ENCODE measurements at regions not wholly inside any gene's neighbourhood (a gene's known extent, or its start where the extent isn't known, plus 50 kb on each side); places are given as distances from the start of the nearest gene placed in this dataset.

- DNase-seq (ENCODE audit: low spot score): no peak
- TF ChIP-seq, protein P1, sequence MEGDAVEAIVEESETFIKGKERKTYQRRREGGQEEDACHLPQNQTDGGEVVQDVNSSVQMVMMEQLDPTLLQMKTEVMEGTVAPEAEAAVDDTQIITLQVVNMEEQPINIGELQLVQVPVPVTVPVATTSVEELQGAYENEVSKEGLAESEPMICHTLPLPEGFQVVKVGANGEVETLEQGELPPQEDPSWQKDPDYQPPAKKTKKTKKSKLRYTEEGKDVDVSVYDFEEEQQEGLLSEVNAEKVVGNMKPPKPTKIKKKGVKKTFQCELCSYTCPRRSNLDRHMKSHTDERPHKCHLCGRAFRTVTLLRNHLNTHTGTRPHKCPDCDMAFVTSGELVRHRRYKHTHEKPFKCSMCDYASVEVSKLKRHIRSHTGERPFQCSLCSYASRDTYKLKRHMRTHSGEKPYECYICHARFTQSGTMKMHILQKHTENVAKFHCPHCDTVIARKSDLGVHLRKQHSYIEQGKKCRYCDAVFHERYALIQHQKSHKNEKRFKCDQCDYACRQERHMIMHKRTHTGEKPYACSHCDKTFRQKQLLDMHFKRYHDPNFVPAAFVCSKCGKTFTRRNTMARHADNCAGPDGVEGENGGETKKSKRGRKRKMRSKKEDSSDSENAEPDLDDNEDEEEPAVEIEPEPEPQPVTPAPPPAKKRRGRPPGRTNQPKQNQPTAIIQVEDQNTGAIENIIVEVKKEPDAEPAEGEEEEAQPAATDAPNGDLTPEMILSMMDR (conservative IDR thresholded peaks at IDR 0.05; ENCODE audit: low read depth, low read length): no peak
- no peak for TF ChIP-seq EZH2 (IDR thresholded peaks at IDR 0.05; ENCODE audit: borderline replicate concordance, low read depth, low read length, poor library complexity, severe bottlenecking)
- intact Hi-C loops (cut with micrococcal nuclease; ENCODE audit: unreplicated experiment): no loop called here
- Histone ChIP-seq H3K4me3 (ENCODE audit: low read depth, low read length, poor library complexity, severe bottlenecking) (no peak overlapping the region), H3K4me1 (ENCODE audit: insufficient read depth, low read length, poor library complexity, severe bottlenecking) (no peaks in the 10 kb centered on the region), H3K27ac (ENCODE audit: low read depth, low read length, poor library complexity, severe bottlenecking) (no peak overlapping the region), H3K36me3 (ENCODE audit: insufficient read depth, low read length, poor library complexity, severe bottlenecking) (no peaks in the 10 kb centered on the region), H3K27me3 (replicated peaks; ENCODE audit: insufficient read depth, low read depth, low read length, poor library complexity) (no peaks in the 10 kb centered on the region), H3K9me3 (ENCODE audit: low read depth, low read length, poor library complexity, severe bottlenecking) (no peaks in the 10 kb centered on the region)
- BruUV-seq (replicated peaks): no TSS peak
- POLR2A ChIA-PET (ENCODE audit: low non-redundant PET): no interaction called here
- CTCF ChIA-PET: no interaction called here
Observed at GRCh38 chr14:66101662-66102061, 384.5 kb upstream of the CCDC196 start.

- H3K27me3 ChIP-seq (replicated peaks; ENCODE audit: insufficient read depth, low read depth, low read length, poor library complexity): no peaks in the 10 kb centered on the region
- TF ChIP-seq, protein P1 (conservative IDR thresholded peaks at IDR 0.05; ENCODE audit: low read depth, low read length): no peak
- no peak for TF ChIP-seq EZH2 (IDR thresholded peaks at IDR 0.05; ENCODE audit: borderline replicate concordance, low read depth, low read length, poor library complexity, severe bottlenecking)
- BruUV-seq (replicated peaks): no TSS peak
- H3K36me3 ChIP-seq (ENCODE audit: insufficient read depth, low read length, poor library complexity, severe bottlenecking): no peaks in the 10 kb centered on the region
- DNase-seq (ENCODE audit: low spot score): no peak
- no peaks in the 10 kb centered on the region for H3K9me3 ChIP-seq (ENCODE audit: low read depth, low read length, poor library complexity, severe bottlenecking)
- H3K27ac ChIP-seq (ENCODE audit: low read depth, low read length, poor library complexity, severe bottlenecking): no peak overlapping the region
- H3K4me3 ChIP-seq (ENCODE audit: low read depth, low read length, poor library complexity, severe bottlenecking): no peak overlapping the region
- no peaks in the 10 kb centered on the region for H3K4me1 ChIP-seq (ENCODE audit: insufficient read depth, low read length, poor library complexity, severe bottlenecking)
- ChIA-PET CTCF (no interaction called here), POLR2A (ENCODE audit: low non-redundant PET) (no interaction called here)
- intact Hi-C loops (cut with micrococcal nuclease; ENCODE audit: unreplicated experiment): no loop called here
Observed at GRCh38 chr14:66104486-66104885, 381.7 kb upstream of the CCDC196 start.

GRCh38 chr14:66105815-66106214, 380.4 kb upstream of the CCDC196 start:
- POLR2A ChIA-PET (ENCODE audit: low non-redundant PET): no interaction called here

More at GRCh38 chr14:66105815-66106214, 380.4 kb upstream of the CCDC196 start:
- intact Hi-C loops (cut with micrococcal nuclease; ENCODE audit: unreplicated experiment): no loop called here
- Histone ChIP-seq H3K27me3 (replicated peaks; ENCODE audit: insufficient read depth, low read depth, low read length, poor library complexity) (no peaks in the 10 kb centered on the region), H3K27ac (ENCODE audit: low read depth, low read length, poor library complexity, severe bottlenecking) (no peak overlapping the region), H3K9me3 (ENCODE audit: low read depth, low read length, poor library complexity, severe bottlenecking) (no peaks in the 10 kb centered on the region), H3K4me1 (ENCODE audit: insufficient read depth, low read length, poor library complexity, severe bottlenecking) (no peaks in the 10 kb centered on the region), H3K36me3 (ENCODE audit: insufficient read depth, low read length, poor library complexity, severe bottlenecking) (no peaks in the 10 kb centered on the region), H3K4me3 (ENCODE audit: low read depth, low read length, poor library complexity, severe bottlenecking) (no peak overlapping the region)
- CTCF ChIA-PET: no interaction called here
- BruUV-seq (replicated peaks): no TSS peak
- TF ChIP-seq EZH2 (IDR thresholded peaks at IDR 0.05; ENCODE audit: borderline replicate concordance, low read depth, low read length, poor library complexity, severe bottlenecking): no peak
- TF ChIP-seq, protein P1 (conservative IDR thresholded peaks at IDR 0.05; ENCODE audit: low read depth, low read length): no peak
- DNase-seq (ENCODE audit: low spot score): no peak
